Thyroid gland (tissue), 4 donors: ENCODE measurements at regions not wholly inside any gene's neighbourhood (a gene's known extent, or its start where the extent isn't known, plus 50 kb on each side); places are given as distances from the start of the nearest gene placed in this dataset.

ENCODE experiments used
- CTCF ChIP-seq, 6 experiments: fragments of 200-600 bp in 3 of 6; fragments of 450-650 bp in 3 of 6; sonication (generic) in 3 of 6; IDR thresholded peaks; one replicate each; pipeline ENCODE4 v1.5.1; 2016 to 2019; ENCODE audit warnings: antibody characterized with exemption in 6 of 6, mild to moderate bottlenecking in 2 of 6, inconsistent platforms in 1 of 6, moderate library complexity in 1 of 6
- POLR2A ChIP-seq, 2 donors: fragments of 450-650 bp; IDR thresholded peaks; one replicate each; pipeline ENCODE4 v1.6.1; 2017; ENCODE audit warnings: antibody characterized with exemption in 2 of 2, mild to moderate bottlenecking in 2 of 2, moderate library complexity in 1 of 2

GRCh38 chr6:6920987-6921313 lies 186.8 kb upstream of the RREB1 start:
- no peak for TF ChIP-seq POLR2A (IDR thresholded peaks at IDR 0.05)
- no peak for TF ChIP-seq CTCF (IDR thresholded peaks at IDR 0.05)
